NOMO-1 (cell line): ENCODE measurements at regions not wholly inside any gene's neighbourhood (a gene's known extent, or its start where the extent isn't known, plus 50 kb on each side); places are given as distances from the start of the nearest gene placed in this dataset.

Experiments used
- DNase-seq, 2 experiments: peaks; one replicate each; lab custom pipeline; 2025; ENCODE audit not compliant: unreplicated experiment in 2 of 2; lab: John Stamatoyannopoulos, UW

DNA sequence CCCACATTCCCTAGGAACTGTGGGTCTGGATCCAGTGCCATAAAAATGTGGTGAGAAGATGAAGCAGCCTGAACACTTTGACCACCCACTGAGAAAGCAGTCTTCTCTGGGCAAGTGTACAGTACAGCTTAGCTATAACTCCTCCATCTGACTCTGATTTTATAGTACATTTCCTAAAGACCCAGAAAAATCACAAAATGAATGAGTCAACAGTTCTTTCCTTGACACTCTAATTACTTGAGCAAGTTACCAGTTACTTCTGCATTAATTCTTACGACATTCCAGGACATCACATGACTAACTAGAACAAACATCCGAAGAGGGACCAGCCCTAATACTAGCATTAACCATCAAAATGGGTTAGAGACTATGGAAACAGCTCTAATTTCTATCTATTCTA is 148.1 kb upstream of the PEX5L start:
- peak; percentile 60 to 95 for DNase-seq

DNA sequence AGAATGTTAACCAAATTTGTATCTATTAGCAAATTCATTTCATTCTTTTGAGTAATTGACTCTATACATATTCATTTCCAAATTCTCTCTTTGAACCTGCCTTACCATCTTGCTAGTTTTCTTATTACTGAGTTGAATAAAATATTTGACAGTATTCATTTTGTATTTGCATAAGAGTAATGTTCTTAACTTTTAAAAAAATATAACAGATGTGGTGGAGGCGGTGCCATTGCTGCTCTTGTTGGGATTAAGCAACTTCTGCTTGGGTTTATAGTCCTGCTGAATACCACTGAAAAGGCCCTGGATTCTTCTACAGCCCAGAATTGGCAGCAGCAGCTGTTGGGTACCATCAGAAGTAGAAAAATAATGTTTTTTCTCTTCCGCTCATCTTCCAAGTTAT is 148.9 kb upstream of the PEX5L start:
- DNase-seq: peak in 1 of 2 experiments; percentile 9

DNA sequence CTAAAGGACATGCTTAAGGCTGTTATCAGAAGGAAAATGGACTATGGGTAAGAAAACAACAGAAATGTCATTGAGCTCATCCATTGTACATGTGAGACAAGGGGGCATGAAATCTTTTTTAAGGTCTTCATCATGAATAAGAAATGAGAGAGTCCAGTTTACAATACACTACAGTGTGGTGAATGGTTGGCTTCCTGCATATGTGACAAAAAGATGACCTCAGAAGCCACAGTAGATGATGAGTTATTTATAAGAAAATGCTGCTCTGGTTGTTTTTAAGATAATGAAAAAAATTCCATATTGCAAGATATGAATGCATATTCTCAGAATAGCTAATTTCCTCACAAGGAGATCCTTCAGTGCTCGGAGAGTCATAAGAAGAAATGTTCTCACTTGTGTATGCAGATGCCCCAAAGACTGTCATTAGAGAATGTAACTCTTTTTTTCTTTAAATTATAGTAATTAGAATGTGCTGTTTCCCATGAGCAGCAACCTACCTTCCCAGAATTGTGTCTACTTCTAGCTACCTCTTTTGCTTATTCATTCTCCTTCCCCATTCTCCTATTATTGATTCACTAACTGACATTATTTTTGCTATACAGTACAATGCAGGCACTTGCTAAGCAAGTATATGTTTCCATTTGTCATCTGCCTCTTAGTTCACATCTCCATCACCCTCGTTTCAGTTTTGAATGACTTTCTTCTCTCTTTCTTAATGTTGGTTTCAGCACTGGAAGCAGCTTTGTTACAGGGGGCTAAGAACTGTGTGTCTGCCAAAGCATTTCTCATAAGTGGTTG is 152.0 kb upstream of the PEX5L start:
- DNase-seq: no peak

DNA sequence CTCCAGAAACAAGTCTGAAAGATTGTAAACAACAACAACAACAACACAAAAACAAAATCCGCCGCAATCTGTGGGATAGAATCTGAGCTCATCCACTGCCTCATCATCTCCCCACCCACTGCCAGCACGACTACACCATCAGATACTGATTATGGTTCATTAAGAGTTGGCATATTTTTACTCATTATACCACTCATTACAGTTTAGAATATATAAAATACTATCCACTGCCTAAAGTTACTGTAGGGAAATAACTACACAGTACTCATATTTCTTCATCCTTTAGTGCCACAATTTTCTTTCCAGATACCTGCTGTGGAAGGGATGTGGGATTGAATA is 152.5 kb upstream of the PEX5L start:
- no peak for DNase-seq

DNA sequence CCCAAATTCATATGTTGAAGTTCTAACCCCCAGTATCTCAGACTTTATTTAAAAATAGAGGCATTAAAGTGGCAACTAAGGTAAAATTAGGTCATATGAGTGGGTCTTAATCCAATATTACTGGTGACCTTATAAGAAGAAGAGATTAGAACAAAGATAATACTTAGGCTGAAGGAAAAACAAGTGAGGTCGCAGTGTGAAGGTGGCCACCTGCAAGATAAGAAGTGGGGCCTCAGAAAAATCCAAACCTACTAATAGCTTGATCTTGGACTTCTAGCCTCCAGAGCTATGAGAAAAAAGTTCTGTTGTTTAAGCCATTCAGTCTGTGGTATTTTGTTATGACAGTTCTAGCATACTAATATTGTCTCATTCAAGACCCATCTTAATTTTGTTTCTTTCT is 159.9 kb upstream of the PEX5L start:
- DNase-seq: no peak

DNA sequence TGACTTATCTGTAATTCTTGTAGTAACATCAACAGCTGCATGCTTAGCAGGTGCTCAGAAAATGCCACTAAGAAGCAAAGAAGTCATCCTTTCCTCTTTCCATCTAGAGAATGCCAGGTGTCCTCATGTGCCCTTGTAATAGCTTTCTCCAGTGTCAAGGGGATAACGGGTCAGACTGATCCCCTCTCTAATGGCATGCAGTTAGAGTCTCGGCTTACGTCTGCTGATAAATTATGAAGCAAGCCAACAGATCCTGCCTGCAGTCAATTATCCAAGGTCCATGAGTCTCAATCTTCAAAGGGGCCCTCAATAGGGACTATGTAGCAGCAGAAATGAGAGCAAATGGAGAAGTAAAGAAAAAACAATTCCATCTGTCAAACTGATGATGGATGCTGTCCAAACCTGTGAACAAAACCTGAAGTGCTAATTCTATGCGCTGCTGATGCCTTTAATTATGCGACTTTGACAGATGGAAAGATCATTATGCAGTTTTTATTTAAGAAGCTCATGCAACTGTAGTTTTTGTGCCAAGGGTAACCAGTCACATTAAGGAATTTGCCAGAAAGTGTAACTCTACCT is 162.8 kb upstream of the PEX5L start:
- no peak for DNase-seq

DNA sequence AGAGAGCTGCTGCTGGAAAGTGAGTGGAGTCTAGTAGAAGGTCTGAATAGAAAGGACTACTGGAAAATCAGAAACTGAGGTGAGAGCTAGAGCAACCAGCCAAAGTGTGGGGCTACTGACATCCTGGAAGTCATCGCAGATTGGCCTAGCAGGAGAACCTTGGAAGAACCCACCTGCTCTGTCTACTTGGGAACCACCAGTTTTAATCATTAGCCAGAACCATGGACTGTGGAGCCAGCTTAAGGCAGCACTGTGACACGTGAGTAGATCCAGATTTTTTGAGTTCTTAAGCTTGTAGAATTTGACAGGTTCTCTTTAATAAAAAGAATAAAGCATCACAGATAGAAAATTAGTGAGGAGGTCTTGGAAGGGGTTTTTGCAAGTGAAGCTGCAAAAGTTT is 179.1 kb upstream of the PEX5L start:
- DNase-seq: no peak

DNA sequence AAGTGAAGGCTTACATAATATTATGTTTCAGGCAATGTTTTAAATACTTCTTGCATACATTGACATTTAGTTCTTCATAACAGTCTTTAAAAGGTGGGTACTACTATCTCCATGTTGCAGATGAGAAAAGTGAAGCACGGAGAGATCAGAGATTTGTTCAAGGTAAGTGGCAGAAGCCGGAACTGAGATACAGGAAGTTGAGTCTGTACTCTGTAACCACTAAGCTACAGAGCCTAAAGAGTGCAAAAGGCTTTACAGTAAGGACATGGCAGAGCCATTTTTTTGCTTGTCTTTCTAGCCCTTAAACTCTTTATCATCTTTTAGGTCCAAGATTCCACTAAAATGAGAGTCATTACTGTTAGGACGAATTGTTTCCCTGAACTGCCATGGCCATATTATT is 186.5 kb upstream of the PEX5L start:
- DNase-seq: peak; percentile 18 to 48

DNA sequence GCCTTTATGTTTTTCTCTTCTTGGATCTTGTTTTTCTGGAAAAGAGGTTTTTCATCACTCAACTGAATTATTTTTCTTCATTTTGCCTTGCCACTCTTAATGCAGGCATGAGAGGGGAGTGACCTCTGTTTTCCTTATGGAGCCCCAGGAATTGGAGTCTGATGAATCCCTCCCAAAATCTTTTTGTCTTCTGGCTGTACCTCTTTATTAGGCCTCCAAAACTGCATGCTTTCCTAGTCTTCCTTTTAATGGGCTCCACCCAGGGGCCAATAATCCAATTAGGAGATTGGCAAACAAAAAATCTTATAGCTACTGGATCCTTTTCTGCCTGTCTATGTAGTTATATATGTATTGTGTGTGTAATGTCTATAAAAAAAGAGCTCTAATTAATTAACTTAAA is 192.4 kb upstream of the PEX5L start:
- no peak for DNase-seq

DNA sequence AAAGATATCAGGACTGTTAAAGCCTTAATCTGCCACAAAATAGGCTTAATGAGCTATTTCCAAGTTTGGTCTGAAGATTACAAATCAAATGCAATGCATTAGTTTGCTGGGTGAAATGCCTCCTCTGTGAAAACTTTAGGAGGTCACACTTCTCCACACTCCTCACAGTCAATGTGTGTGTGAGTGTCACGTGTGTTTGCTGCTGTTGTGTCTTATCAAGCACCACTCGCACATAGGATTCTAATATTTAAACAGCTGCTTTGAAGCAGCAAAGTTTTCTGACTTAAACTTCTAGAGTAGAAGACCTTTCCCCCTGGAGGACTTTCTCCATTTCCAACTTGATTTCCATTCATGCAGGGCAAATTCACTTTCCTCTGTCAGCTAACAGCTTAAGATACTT is 203.2 kb upstream of the PEX5L start:
- no peak for DNase-seq

DNA sequence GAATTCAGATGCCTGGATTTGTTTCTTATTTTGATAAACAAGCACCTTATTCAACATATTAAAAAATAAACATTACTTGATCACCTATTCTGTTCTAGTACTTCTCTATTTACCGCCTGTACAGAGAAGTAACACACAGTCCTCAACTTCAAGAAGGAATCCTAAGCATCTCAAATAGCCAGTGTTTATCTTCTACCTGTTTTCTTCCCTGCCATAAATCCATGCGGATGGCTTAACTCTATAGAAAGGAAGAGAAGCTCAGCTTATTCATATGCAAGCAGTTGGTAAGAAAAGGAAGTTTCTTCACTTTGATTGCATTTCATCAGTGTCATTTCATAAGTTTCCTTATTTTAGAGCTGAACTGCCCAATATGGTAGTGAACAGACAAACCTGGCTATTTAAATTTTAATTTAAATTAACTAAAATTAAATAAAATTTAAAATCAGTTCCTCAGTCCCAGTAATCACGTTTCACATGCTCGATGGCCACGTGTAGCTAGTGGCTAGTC is 210.0 kb upstream of the PEX5L start:
- peak; percentile 53 to 92 for DNase-seq

DNA sequence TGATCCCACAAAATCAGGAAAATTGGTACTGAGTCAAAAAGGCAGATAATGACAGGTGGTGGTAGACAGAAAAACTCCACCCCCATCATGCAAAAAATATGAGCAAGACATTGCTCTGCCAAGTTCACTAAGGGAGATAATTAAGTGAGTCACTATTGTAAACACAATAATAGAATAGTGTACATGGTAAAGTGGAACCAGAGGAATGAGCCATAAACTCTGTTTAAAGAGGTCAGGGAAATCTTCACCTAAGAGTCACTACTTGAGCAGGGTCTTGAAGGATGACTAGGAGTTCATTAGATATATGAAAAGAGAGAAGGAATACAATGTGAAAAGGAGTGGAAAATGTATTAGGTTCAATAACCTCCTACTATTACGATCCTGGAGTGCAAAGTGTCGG is 213.4 kb upstream of the PEX5L start:
- no peak for DNase-seq

DNA sequence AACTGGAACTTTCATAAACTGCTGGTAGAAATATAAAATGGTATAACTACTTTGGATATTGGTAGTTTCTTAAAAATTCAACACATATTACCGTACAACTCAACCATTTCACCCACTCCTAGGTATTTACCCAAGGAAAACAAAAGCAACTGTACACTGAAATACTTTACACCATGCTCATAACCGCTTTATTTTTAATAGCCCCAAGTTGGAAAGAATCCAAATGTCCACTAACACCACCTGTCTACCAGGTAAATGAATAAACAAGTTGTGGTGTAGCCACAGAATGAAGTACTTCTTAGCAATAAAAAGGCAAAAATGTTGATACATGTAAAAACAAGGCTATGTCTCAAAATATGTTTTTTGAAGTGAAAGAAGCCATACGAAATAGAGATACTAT is 215.9 kb upstream of the PEX5L start:
- no peak for DNase-seq

DNA sequence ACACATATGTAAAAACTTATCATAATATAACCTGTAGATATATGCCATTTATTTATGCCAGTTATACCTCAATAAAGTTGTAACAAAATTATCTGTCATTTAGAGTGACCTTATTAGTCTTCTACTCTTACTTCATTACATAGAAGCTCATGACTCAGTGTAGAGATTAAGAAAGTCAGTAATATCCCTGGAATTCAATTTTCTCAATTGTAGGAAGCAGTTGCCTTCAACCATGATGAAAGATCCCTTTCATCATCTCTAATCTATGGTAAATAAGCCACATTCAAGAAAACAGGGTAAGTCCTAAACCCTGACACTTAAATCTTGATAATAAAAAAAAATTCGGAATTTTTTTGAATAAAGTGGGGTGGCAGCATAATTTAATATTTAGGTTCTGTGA is 216.5 kb upstream of the PEX5L start:
- no peak for DNase-seq

DNA sequence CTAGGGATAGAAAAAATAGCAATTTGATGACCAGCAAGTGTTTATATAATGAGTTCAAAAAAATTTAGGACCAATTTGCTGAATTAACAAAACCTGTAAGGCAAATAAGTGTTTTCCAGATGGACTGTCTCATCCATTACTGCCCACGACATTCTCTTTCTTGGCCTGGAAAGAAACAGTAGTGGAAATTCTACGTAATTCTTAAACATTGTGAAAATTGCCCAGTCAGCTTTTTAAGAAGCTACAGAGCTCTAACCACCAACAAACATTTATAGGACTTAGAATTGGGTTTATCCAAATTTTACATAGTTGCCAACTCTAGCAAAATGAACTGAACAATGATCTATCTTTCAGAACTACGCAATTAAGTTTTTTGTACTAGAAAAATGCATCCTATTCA is 227.7 kb upstream of the PEX5L start:
- DNase-seq: no peak

DNA sequence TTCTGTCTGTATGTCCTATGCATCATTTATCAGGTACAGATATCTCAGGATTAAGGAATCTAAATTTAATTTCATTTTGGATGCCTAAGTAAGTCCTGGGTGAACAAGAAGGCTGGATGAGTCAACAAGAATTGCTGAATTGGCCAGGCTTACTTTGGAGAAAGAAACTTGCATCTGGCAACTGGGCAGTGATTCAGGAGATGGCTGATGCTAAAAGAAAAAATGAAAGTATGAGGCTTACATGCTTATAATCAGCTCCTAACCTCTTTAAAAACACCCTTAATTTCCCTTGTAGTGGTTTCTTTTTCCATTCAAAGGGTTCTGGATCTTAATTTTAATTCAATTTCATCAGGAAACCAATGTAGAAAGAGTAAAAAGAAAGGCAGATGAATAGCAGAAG is 228.8 kb upstream of the PEX5L start:
- DNase-seq: no peak

DNA sequence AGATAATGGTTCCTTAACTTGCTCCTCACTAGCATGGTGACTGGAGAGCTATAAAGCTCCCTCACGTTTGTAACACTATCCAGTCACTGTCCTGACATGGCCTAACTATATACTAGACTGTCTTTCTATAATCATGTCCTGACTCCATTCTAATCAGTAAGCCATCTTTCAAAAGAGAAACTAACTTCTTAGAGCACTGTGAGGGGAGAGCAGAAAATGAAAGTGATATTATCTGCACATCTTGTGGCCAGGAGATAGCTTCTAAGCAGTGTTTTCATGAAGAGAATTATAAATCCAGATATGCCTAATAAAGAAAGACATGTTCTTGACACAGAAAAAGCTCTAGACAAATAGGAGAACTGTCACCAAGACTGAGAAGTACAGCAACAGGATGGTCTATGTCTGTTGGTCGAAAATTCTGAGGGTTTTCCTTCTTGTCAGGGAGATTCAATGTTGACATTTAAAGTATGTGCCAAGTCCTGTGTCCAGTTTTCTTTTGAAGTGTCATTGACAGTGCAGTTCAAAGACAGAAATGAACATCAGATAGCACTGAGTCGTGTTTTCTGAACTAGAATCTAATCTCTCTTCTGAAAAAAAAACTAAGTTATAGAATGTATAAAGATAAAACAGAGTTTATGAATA is 230.6 kb upstream of the PEX5L start:
- peak; percentile 48 to 82 for DNase-seq

DNA sequence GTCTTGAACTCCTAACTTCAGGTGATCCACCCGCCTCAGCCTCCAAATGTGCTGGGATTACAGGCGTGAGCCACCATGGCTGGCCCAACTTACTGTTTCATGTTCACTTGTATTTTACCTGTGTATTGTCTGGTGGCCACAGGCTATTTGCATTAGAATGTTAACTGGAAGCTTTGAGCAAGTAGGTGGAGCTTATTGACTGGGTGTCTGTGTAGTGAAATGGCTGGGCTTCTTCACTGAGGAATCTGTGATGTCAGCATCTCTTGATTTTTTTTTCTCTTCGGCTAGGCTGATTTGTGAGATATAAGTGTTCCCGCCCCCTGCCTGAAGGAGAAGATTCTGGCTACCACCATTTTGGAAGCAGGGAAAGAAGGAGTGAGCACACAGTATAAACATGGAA is 237.8 kb upstream of the PEX5L start:
- no peak for DNase-seq

DNA sequence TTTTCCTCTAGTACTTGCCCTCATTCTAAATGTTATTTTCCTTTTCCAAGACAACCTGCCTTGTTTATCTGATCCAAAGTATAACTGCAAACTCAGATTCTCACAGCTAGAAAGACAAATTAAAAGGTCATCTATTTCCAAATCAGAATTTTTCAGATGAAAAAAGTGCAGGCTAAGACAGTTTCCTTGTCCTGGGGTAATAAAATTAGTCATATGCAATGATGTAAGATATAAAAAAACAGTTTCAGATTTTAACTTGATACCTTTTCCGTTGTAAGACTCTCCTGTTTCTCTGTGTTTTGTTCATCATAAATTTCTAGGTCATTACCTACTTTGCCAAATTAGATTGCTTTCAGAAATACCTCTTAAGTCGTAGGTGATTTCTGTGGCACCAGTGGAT is 238.4 kb upstream of the PEX5L start:
- no peak for DNase-seq

DNA sequence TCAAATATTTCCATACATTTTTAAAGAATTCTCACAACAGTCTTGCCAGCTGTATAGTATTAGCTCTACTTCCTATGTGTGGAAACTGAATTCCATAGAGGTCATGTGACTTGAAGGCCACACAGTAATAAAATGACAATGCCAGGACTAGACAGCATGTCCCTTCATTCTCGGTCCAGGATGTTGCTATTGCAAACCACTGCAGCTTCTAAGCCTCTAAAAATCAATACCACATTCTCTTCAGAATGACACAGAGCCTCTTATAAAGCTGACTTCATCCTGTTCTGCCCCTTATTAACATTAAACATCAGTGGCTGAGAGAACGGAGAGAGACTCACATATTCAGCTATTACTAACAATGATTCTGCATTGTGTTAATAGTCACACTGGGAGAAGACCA is 240.3 kb upstream of the PEX5L start:
- DNase-seq: no peak

DNA sequence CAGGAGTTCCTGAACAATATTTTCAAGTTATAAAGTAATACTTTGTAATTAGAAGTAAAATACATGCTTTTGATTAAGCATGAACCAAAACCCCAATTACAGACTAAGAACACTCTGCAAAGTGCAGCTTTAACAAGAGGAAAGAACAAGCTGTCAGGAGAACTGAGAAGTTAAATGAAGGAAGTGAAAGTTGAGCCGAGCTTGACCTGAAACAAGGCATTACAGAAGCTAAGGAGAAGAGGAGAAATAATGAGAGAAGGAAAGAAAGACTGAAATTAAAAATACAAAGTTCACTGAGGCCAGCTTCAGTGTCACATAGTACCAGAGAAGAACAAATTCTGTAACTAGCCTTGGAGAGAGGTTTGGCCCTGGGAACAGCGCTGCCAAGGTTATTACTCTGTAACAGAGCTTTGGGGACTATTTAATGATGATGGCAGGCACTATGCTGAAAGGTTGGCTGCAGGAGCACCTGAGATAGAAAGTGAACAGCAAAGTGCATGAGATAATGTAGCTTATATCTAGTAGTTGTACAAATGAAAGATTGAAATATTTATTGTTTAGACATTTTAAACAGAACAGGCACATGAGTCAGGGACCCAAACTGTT is 241.9 kb upstream of the PEX5L start:
- DNase-seq: peak; percentile 61 to 98

DNA sequence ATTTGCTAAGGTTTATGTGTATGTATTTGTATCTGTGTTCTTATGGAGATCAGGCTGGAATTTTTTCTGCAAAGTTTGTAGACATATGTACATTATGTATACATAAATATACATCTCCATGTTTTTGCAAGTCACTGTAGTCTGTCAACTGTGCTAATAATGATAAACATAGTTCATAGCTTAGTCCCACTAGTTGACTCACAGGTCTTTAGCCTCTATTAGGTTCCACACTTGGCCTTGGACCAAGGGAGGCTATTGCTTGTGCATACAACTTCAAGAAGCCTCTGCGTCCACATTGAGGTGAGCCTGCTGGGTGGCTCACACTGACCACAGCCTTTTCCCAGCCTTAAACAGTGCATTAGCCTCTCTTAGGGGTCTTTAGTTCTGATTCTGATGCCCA is 243.8 kb upstream of the PEX5L start:
- DNase-seq: no peak
